NCI-H2227 (cell line): ENCODE measurements at regions not wholly inside any gene's neighbourhood (a gene's known extent, or its start where the extent isn't known, plus 50 kb on each side); places are given as distances from the start of the nearest gene placed in this dataset.
"Not testable (repeated sequence)": the region's sequence is repeated elsewhere in the genome, so short reads cannot be mapped to it uniquely, and the experiment has no call there.

Source experiments
- DNase-seq: peaks from one replicate; lab custom pipeline; 2025; ENCODE audit not compliant: unreplicated experiment; lab: John Stamatoyannopoulos, UW

GRCh38 chr3:18693588-18694329 is 268.6 kb upstream of the SATB1 start:
- DNase-seq = not testable (repeated sequence)

DNA sequence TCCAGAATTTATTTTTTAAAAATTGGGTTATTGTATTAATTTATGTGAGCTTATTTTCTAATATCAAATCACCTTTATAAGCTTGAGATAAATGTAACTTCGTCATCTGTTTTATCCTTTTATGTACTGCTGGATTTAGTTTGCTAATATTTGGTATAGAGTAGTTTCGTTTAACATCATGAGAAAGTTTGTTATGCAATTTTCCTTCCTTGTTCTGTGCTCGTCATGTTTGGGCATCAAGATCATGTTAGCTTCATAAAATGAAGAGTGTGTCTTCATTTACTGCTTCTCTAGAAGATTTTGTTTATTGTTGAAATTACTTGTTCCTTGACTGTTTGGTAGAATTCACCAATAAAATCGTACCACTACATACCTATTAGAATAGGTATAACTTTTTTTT is 262.1 kb upstream of the SATB1 start:
- no peak for DNase-seq

DNA sequence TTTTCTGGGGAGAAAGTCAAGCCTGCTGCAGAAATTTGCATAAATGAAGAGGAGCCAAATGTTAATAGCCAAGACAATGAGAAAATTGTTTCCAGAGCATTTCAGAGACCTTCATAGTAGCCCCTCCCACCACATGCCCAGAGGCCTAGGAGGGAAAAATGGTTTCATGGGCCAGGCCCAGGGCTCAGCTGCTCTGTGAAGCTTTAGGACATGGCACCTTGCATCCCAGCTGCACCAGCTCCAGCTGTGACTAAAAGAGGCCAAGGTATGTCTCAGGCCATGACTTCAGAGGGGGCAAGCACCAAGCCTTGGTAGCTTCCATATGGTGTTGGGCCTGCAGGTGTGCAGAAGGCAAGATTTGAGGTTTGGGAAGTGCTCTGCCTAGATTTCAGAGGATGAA is 258.8 kb upstream of the SATB1 start:
- no peak for DNase-seq

GRCh38 chr3:18681818-18682345 is 256.7 kb upstream of the SATB1 start:
- DNase-seq = no peak

DNA sequence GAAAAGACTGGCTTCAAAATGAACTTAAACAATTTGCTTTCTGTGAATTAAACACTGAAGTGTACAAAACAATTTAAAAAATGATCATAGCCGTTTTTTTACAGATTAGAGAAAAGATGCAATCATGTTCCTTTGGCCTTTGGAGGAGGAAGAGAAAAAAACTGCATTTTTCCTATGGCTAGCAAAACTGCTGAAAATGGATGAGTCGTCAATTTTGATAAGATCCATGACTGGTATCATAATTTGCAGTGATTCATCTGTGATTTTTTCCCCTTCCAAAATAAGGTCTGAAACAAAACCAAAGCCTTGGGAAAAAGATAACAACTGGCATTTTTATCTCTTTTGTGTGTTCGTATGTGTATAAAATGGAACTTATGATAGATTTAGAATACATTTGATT is 255.6 kb upstream of the SATB1 start:
- no peak for DNase-seq

GRCh38 chr3:18679238-18679637 is 254.1 kb upstream of the SATB1 start:
- no peak for DNase-seq

DNA sequence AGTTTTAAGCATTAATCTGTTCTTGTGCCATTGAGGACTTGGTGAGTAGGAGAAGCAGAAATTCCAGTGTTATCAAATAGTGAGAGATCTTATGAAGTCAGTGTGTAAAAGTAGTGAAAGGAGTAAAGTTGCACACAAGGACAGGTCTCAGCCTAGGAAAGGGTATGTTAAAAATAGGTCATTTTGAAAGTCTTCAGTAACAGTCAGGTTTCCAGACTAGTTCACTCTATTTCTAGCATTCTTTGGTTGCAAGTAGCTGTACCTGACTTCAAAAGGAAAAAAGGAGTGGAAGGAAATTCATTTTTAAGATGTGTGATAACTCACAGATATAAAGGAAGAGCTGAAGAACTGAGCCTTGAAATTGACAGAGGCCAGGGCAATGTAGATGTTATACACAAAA is 250.1 kb upstream of the SATB1 start:
- no peak for DNase-seq

- no peak for DNase-seq
Measured at GRCh38 chr3:18672561-18672960, 247.4 kb upstream of the SATB1 start.

DNA sequence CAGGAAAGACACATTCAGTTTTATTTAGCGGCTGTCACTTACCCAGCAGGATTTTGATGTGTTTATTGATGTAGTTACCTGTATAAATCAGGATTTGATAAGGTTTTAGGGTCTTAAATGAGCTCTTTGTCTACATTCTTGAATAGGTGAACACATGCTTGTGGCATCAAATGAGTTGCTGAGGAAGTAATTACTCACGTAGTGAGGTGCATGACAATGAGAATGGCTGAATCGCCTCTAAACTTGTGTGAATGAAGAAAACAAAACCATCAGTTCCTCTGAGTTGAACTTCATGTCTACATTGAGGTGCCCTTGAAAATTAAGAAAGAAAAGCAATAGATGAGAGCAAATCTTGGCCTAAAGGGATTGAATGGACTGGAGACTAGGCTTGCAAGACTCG is 245.6 kb upstream of the SATB1 start:
- no peak for DNase-seq

GRCh38 chr3:18669374-18669773 is 244.2 kb upstream of the SATB1 start:
- DNase-seq = no peak

GRCh38 chr3:18667552-18667951 is 242.4 kb upstream of the SATB1 start:
- DNase-seq = no peak

DNA sequence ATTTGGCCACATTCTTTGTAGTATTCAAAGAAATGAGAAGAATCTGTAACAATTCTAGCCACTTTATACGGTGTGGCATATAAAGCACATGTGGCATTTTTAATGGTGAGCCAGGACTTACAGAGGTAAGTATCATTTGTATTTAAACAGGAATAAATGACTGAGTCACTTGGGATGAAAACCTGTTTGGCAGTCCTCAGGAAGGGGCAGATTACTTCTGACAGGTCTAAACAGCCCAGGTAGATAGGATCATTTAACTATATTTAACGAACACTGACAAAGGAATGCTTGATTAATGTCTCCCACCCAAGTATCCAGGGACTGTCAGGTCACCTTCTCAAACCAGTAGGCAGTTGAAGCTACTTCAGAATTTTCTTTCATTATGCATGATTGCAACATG is 241.5 kb upstream of the SATB1 start:
- DNase-seq = no peak

DNA sequence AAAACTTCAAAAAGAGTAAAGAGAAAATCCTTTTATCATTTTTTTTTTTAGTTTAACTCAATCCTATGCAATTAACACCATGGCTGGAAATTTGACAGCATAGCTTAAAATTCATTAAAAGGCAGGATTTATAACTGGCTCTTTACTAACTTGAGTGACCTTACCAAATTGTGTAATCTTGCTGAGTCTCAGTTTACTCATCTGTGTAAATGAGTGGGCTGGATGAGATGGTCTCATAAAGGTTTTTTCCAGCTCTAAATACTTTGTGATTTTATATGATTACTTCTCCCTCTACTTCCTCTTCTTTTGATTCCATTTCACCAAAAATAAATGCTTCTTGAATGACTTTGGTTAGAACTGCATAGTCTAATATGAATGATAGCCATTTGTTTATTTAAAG is 234.9 kb upstream of the SATB1 start:
- no peak for DNase-seq

DNA sequence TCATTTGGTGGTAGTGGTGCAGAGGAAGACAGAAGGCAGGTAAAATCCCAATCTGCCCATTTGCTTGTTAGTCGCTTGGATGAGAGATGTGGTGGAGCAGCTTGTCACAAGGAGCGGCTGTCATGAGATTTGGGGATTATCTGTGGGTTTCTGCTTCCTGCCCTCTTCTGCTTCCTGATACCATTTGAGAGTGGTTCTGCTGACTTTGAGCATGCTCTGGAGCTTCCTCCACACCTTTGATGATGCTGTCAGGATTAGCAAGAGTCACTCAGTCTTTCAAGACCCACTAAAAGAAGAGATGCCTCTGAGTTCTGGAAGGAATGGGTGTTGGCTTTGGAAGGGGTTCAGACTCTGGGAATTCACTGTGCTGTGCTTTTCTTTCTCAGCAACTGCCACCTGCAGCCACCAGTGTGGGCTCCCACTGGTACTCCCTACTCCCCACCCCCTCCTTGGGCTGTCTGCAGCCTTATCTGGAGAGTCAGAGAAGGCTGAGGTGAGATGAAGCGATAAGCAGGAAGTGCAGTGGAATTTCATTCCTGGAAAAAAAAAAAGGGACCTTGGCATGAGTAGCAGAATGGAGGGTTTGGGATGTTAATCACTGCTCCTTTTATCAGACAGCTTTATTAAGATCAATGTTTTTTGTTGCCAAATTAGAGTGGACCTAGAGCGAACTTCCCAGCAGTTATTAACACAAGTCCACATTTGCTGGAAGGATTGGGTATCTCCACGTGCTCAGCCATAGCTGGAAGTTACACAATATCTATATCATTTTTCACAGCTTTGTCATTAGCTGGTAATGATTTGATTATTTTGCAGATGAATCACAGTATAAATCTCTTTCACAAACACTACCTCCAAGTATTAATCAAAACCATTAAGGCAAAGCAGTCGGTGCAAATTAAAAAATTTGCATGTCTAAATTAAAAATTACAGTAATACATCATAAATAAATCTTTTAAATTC is 233.0 kb upstream of the SATB1 start:
- DNase-seq = no peak

DNA sequence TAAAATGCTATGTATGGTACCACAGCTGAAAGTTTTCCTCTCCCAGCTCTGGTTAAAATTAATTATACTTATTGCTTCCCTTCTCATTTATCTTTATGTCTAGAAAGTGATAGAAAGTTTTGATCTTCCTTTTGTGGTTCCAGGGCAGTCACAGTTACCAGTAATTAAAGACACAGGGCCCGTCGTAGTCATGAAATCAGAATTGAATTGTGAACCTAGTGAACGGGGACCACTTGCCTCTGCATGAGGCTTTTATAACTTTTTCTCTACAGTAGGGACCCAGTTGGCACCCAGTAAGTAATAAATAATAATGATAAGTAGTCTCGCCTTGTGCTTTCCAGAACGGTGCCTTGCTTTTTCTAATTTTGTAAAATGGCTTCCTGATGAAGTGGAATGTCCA is 231.7 kb upstream of the SATB1 start:
- DNase-seq = no peak

DNA sequence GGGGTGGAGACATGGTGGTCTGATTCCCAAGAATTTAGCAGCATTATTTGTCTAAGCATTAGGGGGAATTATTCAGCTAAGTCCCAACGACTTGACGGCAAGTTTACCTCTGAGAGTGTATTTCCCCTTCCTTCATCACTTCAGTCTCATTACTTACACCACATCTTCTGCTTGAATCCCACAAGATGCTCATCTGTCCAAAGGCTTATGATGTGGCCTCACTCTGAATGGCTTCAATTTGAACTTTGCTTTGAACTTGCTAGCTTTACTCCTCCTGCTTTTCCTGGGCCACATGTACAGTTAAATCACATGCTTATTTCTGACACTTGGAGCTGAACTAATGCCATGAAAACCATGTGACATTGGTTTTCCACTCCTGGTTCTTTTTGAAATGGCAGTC is 231.3 kb upstream of the SATB1 start:
- DNase-seq = no peak

- DNase-seq = no peak
Measured at GRCh38 chr3:18655827-18656226, 230.7 kb upstream of the SATB1 start.

DNA sequence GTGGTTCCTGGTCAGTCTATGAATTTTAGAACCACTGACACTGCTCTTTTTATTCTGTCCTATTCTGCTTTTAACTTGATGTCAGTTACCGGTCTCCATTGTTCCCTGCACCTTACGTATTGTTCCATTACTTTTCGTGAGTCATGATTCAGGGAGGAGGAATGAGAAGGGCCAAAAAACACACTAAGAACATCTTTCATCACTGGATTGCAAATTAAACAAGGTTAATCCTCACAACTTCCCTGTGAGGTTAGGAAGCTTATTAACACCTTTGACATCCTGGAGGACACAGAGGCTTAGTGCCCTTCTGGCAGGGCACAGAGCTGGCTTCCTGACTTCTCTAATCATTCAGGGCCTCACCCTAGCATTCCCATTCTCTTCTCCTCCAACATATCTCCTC is 227.6 kb upstream of the SATB1 start:
- no peak for DNase-seq

DNA sequence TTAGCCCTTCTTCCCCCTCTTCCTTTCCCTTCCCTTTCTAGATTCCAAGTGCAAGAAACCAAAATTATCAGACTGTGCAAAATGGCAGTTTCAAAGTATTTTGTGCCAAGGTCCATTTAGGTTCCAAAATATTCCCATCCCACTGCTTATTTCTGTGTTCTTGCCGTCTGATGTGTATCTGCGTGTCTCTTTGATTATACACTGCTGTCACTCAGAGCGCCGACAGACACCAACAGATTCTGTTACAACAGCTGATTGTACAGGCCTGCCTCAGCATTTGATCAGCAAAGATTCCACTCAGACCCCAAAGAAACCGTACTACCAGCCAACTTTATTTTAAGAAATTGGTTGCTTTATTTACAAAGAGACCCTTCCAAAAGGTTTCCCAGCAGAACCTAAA is 225.6 kb upstream of the SATB1 start:
- DNase-seq = no peak

GRCh38 chr3:18649666-18650363 is 224.7 kb upstream of the SATB1 start:
- DNase-seq = no peak

GRCh38 chr3:18648868-18649462 is 223.8 kb upstream of the SATB1 start:
- DNase-seq = no peak
